ENCODE measurements at regions not wholly inside any gene's neighbourhood (a gene's known extent, or its start where the extent isn't known, plus 50 kb on each side); places are given as distances from the start of the nearest gene placed in this dataset.

DNA sequence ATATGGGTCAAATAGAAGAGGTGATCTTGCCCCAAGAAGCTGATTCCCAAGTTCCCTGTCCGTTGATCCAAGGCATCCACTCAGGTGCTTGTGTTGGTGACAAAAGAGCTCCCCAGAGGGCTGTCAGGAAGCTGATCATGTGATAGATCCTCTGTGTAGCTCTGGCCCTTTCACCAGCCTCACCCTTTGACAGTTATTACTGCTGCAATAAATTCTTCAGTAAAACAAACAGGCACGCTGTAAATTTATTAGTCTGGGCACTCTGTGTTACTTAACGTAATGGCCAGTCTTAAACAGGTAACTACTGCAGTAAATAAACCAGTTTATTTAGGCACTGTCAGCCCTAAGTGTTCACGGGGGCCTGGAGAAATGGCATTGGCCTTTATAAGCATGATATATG is 473.9 kb downstream of the BCL11B start:
- intact Hi-C loops (cut with DNase I): no loop called here

DNA sequence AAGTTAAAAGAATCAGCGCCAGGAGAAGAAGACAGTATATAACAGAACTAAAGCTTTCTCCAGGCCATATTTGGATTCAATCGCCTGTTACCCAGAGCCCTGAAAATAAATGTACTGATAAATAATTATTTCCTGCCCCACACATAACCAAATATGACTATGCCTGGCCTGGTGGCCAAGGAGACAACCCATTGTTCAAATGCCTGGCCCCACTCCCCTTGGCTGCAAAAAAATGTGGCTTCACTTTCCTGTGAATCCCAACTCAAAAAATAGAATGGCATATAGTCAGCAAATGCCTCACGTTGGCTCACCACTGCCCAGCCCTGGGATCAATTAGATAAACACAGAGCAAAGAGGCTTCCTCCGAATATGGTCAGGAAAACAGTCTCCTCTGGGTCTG is 472.1 kb downstream of the BCL11B start:
- intact Hi-C loops (cut with DNase I): loop anchor here in 1 of 2 donors (5.0 kb wide), 1 partner anchor 247 kb away; no protein-coding TSS in a partner anchor
- DNase-seq (ENCODE audit: low spot score): no peak

More for the DNA sequence above, 473.9 kb downstream of the BCL11B start:
- no peak for DNase-seq (ENCODE audit: low spot score)

DNA sequence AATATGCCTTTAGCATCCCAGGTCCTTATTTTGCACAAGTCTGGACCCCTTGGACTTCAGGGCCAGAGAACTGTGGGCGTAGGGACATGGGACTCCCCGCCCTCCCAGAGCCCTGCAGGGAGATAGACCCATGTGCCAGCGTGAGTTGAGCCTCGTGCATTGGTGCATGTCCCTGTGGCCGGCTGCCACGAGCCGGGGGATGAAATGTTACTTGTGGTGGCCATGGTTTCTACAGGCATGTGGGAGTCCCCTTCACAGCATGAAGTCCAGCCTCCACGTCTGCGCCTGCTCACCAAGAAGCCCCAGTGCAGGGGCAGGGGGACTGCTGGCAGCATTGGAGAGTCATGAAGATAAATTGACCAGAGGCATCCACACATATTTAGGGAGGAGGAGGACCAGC is 470.0 kb downstream of the BCL11B start:
- intact Hi-C loops (cut with DNase I): loop anchor here in 1 of 2 donors (5.0 kb wide), 1 partner anchor 245 kb away; no protein-coding TSS in a partner anchor
- no peak for DNase-seq (ENCODE audit: low spot score)

DNA sequence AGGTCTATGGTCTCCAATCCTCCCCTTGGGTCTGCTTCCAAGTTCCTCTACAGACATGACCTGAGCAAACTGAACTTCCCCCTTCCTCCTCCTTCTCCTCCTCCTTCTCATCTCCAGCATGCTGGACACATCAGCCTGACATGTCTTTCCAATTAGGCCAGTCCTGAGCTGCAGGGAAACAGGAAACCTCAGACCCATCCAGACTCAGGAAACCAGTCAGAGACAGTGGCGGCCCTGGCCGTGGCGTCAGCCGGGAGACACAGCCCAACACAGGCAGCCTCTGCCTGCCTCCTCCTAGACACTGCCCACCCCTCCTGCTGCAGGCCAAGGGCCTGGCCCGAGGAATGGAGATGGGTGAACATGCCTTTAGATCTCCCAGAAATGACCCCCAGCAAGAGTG is 468.8 kb downstream of the BCL11B start:
- DNase-seq (ENCODE audit: low spot score): no peak
- intact Hi-C loops (cut with DNase I): loop anchor here in 1 of 2 donors (5.0 kb wide), 1 partner anchor 244 kb away; no protein-coding TSS in a partner anchor

DNA sequence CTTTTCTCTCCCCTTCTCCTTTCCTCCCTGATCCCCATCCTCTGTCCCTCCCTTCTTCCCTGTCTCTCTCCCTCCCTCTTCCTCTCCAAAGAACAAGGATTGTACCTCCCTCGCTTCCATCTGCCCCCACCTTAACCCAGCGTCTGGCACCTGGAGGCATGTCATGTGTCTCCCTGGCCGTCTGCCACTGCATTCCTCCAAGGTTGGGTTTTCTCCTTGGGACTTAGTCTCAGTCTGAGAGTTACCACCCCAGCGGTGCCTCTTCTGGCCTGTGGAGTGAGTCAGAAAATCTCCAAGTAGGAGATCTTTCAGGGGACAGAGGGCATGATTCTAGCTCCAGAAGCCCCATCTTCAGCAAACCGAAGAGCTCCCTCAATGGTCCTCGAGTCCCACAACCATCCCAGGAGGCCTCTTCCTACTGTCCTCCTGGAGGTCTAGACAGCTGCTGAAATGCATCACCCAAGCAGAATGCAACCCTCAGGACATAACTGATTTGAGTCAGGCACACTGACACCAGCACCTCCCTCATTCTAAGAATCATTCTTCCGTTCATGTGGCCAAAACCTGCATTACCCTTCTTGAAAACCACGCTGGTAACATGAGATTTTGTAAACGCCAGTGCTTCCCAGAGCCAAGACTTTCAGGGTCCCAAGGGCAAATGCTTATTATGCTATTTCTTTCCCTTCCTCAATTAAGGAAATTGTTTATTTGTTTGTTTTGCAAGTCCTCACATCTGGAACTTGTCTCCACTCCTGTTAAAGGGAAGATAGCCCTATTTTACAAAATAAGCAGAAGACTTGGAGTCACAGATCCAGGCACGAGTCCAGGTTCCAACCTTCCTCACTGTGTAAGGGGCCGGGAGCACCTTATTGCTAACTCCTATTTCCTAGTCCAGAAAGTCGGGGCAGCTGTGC is 463.2 kb downstream of the BCL11B start:
- intact Hi-C loops (cut with DNase I): no loop called here
- no peak for DNase-seq (ENCODE audit: low spot score)

DNA sequence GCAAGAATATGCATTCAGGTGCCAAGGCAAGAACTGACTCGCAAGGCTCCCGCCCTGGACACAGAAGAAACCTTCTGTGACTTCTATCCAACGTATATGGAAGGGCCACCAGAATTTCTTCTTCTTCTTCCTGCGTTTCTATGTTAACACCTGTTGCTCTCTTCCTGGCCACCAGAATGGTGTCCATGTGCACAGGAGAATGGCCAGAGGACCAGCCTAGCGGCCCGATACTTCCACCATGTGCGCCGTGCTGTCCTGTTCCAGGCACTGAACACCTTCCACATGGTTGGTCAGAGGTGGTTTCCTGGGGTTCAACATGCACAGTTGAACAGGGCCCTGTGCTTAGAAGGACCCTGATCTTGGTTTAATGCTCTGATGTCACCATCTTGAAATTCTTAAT is 455.8 kb downstream of the BCL11B start:
- intact Hi-C loops (cut with DNase I): no loop called here

DNA sequence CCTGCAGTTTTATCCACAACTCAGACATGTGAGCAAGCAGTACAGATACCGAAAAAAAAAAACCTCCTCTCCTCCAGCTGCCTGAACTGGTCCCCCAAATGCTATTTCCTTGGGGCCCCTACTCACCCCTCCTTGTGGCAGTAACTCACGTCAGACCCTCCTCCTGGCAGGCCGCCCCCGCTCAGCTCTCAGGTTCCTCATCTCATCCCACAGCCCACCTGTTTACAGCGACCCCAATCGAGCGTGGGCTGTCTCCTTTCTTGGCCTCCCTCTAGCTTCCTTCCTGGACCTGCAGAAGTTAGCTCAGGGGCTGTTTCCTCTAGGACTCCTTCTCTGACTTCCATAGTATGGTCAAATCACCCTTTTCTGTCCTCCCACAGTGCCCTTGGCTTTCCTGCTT is 455.3 kb downstream of the BCL11B start:
- intact Hi-C loops (cut with DNase I): no loop called here
- no peak for DNase-seq (ENCODE audit: low spot score)

More for the DNA sequence above, 455.8 kb downstream of the BCL11B start:
- DNase-seq (ENCODE audit: low spot score): no peak

DNA sequence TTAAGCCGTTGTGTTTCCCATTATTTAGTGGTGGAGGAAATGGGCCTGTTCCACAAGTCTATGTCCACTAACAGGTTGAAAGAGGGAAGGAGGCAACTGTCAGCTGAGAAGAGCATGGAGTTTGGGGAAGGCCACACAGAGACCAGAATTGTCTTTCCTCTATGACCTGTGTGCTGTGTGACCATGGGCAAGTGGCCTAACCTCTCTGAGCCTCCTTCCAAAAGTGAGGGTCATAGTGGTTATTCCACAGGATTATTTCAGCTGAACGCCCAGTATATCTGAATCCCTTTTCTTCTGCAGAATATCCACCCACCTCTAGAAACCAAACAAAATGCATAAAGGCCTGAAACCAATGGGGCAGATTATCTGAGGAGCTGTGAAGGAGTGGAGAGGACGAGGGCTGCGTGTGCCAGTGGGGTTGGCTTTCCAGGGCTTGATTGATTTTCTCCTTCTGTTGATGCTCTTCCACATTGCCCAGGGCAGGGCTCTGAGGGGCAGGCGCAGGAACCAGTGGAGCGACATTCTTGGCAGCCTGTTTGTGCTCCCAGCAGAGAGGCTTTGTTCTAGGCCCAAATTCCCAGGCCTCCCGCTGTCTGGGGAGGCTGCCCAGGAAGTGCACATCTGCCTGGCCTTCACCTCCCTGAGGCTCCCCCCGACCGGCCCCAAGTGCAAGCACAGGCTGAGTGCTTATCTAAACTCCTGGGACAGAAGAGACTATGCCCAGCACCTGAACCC is 452.7 kb downstream of the BCL11B start:
- intact Hi-C loops (cut with DNase I): no loop called here
- DNase-seq (ENCODE audit: low spot score): no peak

DNA sequence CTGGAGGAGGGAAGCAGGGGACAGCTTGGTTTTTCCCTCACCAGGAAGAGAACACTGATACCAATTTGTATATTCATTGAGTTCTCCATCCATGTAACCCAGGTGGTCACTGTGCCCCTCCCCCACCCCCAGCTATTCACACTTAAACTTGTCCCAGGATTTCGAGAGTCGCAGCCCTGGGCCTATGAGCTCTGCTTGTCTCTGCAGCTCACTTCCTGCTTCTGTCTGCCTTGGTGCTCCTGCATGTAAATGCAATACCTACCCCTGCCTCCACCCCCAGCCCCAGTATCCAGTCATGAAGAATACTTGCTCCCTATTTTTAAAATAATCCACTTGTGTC is 452.2 kb downstream of the BCL11B start:
- intact Hi-C loops (cut with DNase I): no loop called here
- DNase-seq (ENCODE audit: low spot score): no peak

DNA sequence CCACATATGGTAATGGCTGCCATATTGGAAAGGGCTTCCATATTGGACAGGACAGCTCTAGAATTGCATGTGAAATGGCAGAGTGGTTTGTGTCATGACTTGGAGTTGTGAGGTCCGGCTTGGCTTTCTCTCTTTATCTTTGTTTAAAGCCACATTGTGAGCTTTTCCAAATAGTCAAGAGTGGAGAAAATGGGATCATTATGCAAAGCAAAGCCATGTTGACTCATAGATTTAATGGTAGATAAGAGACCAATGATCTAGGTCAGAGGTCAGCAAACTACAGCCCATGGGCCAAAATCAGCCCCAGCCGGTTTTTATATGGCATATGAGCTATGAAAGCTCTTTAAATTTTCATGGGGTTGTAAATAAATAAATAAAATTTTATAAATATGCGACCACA is 449.1 kb downstream of the BCL11B start:
- no peak for DNase-seq (ENCODE audit: low spot score)
- intact Hi-C loops (cut with DNase I): no loop called here

DNA sequence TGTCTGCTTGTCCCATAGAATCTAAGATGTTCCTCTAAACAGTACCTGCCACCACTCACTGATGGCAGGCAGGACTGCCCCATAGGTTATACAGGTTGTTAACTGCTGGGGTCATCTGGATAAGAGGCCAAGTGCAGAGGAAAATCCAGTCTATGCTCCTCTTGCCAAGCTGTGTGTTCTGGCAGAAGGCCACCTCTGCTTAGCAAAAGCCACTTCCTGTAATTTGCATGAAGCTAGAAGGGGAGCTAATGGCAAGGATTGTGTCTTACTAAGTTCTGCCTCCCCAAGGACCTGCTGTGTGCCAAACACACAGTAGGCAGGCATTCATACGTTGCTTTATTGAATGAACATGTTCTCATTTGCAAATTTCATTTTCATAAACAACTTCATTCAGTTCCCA is 445.4 kb downstream of the BCL11B start:
- intact Hi-C loops (cut with DNase I): no loop called here
- no peak for DNase-seq (ENCODE audit: low spot score)

DNA sequence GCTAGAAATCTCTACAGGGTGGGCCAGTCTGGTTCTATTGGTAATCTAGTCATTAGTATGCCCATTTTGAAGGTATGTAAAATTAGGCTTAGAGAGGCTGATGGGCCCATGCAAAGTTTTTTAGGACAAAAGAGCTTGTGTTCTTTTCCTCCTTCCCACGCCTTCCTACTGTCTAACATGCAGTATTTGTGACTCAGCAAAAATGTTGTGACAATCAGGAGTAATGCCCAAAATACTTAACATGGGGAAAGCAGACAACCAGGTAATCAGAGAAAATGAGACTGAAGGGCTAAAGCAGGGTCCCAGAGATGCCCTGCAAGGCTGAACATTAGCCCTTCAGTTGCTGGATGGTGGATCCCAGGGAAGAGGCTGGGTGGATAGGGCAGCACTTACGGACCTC is 437.9 kb downstream of the BCL11B start:
- intact Hi-C loops (cut with DNase I): no loop called here
- DNase-seq (ENCODE audit: low spot score): no peak

DNA sequence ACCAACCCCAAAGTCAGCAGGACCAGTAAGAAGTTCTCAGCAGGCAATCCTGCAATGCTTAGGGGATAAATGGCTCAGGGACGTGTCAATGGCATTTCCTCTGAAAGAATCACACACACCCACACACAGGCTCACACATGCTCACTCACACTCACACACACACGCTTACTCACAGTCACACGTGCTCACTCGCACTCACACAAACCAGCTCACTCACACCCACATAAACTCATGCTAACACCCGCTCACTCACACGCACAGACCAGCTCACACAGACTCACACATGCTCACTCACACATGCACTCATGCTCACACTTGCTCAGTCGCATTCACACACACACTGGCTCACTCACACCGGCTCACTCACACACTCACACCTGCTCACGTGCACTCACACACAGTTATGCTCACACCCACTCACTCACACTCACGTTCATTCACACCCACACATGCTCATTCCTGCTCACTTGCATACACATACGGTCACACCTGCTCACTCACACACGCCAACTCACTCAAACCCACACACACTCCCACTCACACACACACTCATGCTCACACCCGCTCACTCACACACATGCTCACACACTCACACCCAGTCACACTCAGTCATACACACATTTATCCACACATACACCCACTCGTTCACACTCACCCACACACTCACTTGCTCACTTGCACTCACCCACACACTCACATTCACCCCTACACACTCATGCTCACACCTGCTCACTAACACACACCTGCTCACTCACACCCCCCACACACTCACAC is 436.8 kb downstream of the BCL11B start:
- intact Hi-C loops (cut with DNase I): no loop called here

DNA sequence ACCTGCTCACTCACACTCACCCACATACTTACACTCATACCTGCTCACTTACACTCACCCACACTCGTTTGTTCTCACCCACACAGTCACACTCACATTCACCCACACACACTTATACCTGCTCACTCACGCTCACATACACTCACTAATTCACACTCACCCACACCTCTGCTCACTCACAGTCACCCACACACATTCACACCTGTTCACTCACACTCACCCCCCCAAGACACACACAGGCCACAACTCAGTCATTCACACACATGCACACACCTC is 436.2 kb downstream of the BCL11B start:
- intact Hi-C loops (cut with DNase I): no loop called here

More for the DNA sequence above, 436.8 kb downstream of the BCL11B start:
- DNase-seq (ENCODE audit: low spot score): no peak

DNA sequence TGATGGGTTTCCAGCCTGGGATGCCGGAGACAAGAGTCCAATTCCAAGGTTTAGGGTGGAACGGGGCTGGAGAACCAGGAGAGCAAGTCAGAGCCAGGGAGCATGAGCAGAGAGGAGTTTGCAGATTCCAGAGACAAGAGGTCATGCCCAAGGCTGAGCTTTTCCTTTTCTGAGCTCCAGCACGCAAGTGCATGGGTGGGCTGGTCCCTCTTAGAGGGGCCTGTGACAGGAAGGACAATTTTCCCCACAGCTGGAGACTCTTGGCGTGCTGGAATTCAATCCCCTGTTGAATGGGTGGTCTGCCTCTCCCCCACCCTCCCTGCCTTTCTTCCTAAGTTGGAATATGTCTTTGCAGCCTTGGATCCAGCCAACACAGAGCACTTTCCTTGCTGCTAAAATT is 431.9 kb downstream of the BCL11B start:
- intact Hi-C loops (cut with DNase I): no loop called here
- no peak for DNase-seq (ENCODE audit: low spot score)

More for the DNA sequence above, 436.2 kb downstream of the BCL11B start:
- no peak for DNase-seq (ENCODE audit: low spot score)

DNA sequence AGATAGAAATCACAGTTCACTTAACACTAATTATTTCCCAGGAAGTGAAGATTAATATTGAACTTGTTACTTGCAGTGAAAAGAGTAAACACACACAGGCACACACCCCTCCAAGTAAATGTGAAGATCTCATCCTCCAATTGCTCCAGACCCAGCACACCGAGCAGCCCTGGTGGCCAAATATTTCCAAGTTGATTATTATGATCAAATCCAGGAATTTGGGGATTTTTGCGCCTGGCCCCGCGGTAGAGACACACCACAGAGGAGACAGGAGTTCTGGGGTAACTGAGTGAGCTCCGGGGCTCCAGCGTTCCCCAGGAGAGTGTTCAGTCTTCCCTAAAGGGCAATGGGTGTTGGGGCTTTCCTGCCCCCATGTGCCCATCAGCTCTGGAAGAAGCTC is 431.5 kb downstream of the BCL11B start:
- intact Hi-C loops (cut with DNase I): no loop called here

DNA sequence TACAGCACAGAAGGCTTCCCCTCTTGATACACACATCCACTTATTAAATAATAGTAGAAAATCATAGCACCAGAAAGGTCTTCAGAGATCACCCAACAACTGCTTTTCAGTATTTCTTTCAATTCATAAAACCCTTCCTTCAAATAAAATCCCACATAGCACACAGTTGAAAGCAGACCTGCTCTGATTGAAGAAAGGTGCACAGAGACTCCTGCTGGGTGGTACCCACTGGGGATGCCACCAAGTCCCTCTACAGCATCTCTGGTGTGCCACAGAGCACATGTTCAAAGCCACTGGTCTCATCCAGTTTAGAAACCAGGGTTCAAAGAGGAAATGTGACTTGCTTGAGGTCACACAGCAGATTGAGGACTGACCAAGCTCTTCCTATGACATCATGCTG is 427.5 kb downstream of the BCL11B start:
- no peak for DNase-seq (ENCODE audit: low spot score)
- intact Hi-C loops (cut with DNase I): no loop called here

More for the DNA sequence above, 431.5 kb downstream of the BCL11B start:
- no peak for DNase-seq (ENCODE audit: low spot score)

DNA sequence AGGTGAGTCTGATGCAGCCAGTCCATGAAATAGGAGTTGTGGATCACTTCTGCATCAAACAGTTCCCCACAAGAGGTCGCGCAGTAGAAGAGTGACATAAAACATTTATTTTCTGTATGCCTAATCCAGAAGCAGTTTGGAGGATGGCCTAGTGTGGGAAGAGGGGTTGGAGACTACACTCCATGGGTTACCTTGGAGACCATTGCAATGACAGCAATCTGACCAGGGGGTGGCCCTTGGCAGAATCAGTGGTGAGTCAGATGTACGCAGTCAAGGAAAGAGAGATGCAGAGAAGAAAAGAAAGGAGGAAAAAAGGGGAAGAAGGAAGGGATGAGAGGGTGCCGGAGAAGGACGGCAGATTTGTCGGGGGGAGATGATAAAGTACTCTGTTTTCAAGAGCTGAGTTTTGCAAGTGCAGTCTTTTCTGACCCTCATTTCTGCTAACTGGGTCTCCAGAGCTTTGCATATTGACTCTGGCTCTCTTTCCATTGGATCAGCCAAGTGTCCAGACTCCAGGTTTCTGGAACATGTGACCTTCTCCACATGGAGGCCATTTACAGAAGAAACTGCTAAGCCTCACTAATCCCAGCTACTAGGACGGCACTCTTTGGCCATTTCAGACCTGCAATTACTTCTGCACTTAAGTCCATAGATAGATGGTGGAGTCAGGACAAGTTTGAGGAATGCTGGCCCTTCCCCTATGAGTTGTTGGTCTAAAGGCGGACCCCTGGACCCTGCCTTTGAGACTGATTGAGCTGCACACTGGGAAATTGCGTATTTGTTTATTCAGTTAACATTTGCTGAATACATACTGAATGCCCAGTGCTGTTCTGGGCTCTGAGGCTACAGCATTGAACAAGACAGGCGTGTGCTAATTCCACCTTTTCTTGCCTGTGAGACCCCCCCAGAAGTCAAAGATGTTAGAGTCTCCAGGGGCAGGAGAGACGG is 424.2 kb downstream of the BCL11B start:
- DNase-seq (ENCODE audit: low spot score): no peak
- intact Hi-C loops (cut with DNase I): no loop called here
